ENCODE measurements at regions not wholly inside any gene's neighbourhood (a gene's known extent, or its start where the extent isn't known, plus 50 kb on each side); places are given as distances from the start of the nearest gene placed in this dataset.

- no peak for DNase-seq (ENCODE audit: low spot score)
Observed at GRCh38 chr5:31048282-31049270, 144.9 kb upstream of the CDH6 start.

DNA sequence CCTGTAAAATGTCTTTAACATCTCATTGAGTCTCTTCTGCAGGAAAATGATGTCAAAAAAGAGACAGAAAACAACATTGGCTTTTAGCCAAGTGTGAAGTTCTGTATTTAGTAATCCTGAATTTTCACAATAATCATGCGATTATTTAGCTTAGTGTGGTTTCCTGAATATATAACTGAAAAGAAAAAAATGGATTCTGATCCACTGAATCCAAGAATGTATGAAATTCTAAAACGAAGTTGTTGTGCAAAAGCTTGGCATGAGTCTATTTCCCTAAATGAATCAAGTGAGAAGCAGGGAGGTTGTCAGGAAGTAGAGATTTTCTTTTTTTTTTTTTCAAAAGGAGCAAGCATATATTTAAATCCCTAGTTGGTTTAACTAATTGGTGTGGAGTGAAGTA lies 145.9 kb upstream of the CDH6 start:
- DNase-seq (ENCODE audit: low spot score): no peak

GRCh38 chr5:31047007-31047406 lies 146.5 kb upstream of the CDH6 start:
- DNase-seq (ENCODE audit: low spot score): no peak

DNA sequence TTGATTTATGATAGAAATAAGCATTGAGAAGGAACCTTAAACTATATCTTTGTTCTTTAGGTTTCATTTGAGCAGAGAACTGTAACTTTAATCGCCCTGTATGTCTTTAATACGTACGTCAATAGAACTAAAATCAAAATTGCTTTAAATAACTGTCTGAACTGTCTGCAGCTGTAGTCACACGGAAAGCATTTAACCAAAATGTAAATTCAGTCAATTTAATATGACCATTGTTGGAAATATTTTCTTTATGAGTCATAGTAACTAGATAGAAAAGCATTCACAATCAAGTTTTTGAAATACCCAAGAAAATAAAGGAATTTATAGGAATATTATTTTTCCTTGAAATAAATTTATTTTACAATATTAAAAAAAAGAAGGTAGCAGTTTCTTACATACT lies 157.1 kb upstream of the CDH6 start:
- DNase-seq (ENCODE audit: low spot score): no peak

- DNase-seq (ENCODE audit: low spot score): no peak
Observed at GRCh38 chr5:31033295-31033694, 160.2 kb upstream of the CDH6 start.

- DNase-seq (ENCODE audit: low spot score): no peak
Observed at GRCh38 chr5:31029925-31030324, 163.6 kb upstream of the CDH6 start.

DNA sequence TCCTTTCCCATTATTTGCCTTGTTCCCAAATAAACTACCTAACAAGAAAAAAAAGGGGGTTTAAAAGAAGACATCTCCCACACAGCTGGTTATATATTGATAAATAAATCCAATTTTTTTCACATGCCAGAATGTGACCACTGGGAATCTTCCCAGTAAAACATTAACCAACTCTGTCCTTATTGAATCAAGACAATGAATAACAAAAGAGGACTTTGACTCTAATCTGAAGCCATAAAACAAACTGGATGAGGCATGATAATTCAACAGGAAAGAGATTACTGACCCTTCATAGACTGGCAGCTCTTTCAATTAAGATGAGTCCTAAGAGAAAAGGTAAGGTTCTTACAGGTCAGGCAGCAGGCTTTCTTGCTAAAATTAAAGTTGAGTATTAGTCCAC lies 165.8 kb upstream of the CDH6 start:
- no peak for DNase-seq (ENCODE audit: low spot score)

DNA sequence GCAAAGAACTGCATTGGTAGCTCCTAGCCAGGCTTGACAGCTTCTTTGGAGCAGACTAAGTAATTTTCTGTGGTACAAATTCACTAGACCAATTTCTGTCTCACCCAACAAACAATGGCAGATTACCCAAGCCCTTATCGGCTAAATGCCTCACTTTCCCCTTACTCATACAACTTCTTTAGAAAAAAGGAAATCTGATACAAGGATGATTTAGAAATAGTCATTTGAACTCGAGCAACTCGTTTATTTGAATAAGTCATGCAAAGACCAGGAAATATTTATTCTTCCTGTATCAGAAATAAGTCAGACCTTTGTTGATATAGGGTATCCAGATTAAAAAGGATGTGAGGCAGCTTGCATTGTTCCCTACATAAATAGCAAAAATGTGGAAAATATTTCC lies 170.4 kb upstream of the CDH6 start:
- DNase-seq (ENCODE audit: low spot score): no peak

GRCh38 chr5:31021181-31021624 lies 172.3 kb upstream of the CDH6 start:
- no peak for DNase-seq (ENCODE audit: low spot score)

- DNase-seq (ENCODE audit: low spot score): no peak
Observed at GRCh38 chr5:31008231-31008630, 185.3 kb upstream of the CDH6 start.

- DNase-seq (ENCODE audit: low spot score): no peak
Observed at GRCh38 chr5:31007672-31008071, 185.8 kb upstream of the CDH6 start.

DNA sequence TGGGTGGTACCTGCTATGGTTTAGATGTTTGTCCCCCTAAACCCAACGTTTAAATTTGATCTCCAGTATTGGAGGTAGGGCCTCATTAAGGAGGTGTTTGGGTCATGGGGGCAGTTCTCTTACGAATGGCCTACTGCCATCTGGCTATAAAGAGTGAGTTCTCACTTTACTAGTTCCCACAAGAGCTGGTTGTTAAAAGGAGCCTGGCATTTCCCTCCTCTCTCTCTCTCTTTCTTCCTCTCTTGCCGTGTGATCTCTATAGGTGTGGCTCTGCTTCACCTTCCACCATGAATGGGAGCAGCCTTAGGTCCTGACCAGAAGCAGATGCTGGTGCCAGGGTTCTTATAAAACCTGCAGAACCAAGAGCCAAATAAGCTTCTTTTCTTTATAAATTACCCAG lies 193.2 kb upstream of the CDH6 start:
- DNase-seq (ENCODE audit: low spot score): no peak

GRCh38 chr5:30997681-30998080 lies 195.8 kb upstream of the CDH6 start:
- no peak for DNase-seq (ENCODE audit: low spot score)

- DNase-seq (ENCODE audit: low spot score): no peak
Observed at GRCh38 chr5:30994902-30995301, 198.6 kb upstream of the CDH6 start.

GRCh38 chr5:30994176-30994575 lies 199.3 kb upstream of the CDH6 start:
- no peak for DNase-seq (ENCODE audit: low spot score)

GRCh38 chr5:30991462-30991861 lies 202.0 kb upstream of the CDH6 start:
- no peak for DNase-seq (ENCODE audit: low spot score)

- DNase-seq (ENCODE audit: low spot score): no peak
Observed at GRCh38 chr5:30981576-30981975, 211.9 kb upstream of the CDH6 start.

GRCh38 chr5:30968971-30969370 lies 224.5 kb upstream of the CDH6 start:
- no peak for DNase-seq (ENCODE audit: low spot score)

DNA sequence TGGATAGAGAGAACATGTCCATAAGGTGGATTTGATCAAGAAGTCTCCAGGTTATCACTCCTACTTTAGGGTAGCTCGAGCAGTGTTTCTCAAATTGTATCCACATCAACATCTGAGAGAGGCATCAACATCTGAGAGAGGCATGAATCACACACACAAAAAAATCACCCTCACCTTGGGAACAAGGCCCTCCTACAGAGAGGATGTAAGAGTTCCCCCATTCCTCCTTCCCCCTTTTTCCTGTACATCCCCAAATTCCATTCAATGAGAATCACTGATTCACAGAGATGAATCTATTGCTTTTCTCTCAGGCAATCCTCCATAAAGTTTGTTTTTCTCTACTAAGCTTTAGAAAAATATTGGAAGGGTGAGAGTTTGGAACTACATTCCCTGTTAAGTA lies 233.4 kb upstream of the CDH6 start:
- DNase-seq (ENCODE audit: low spot score): no peak

GRCh38 chr5:30959238-30959637 lies 234.2 kb upstream of the CDH6 start:
- DNase-seq (ENCODE audit: low spot score): no peak

GRCh38 chr5:30957591-30957990 lies 235.9 kb upstream of the CDH6 start:
- no peak for DNase-seq (ENCODE audit: low spot score)

GRCh38 chr5:30956251-30956650 lies 237.2 kb upstream of the CDH6 start:
- no peak for DNase-seq (ENCODE audit: low spot score)

DNA sequence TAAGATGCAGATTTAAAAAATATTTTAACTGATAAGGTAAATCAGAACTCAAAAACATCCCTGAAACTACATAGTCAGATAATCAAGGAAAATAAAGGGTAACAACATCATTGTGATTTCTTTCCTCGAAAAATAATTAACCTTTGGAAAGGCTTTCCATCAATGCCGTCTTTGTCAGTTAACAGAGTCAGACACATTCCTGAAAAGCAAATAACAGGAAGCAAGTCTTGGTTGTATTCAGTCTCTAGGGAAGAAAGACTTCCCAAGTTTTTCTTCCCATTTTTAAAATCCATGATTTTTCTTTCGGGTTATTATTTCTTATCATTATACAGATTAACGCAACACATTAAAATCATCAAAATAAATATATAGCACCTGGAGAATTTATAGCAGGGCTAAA lies 256.4 kb upstream of the CDH6 start:
- no peak for DNase-seq (ENCODE audit: low spot score)

DNA sequence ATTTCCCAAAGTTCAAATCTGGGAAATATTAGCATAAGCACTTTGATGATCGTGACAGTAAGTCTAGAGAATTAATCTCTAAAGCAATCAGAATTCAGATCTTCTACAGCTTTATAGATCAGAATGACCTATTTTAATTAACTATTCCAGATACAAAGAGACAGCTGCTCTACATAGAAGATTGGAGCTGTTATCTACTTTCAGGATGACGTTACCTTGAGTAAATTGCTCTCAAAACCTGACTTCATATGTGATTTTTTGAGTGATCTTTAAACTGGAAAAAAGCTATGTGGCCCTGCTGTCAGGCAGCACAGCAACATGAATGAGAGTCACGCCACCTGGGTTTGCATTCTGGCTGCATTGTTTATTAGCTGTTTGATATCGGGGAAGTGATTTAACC lies 259.9 kb upstream of the CDH6 start:
- DNase-seq (ENCODE audit: low spot score): no peak

Measured in LoVo (cell line).